SH-SY5Y (cell line): ENCODE measurements at regions not wholly inside any gene's neighbourhood (a gene's known extent, or its start where the extent isn't known, plus 50 kb on each side); places are given as distances from the start of the nearest gene placed in this dataset.

Experiments
- GATA2 ChIP-seq: IDR thresholded peaks from 2 replicates; pipeline ENCODE4 v1.6.1; 2011; ENCODE audit warnings: mild to moderate bottlenecking, low read depth, low read length
- GATA3 ChIP-seq: IDR thresholded peaks from 2 replicates; pipeline ENCODE4 v1.6.1; 2011; ENCODE audit warnings: low read depth, mild to moderate bottlenecking, low read length, moderate library complexity

DNA sequence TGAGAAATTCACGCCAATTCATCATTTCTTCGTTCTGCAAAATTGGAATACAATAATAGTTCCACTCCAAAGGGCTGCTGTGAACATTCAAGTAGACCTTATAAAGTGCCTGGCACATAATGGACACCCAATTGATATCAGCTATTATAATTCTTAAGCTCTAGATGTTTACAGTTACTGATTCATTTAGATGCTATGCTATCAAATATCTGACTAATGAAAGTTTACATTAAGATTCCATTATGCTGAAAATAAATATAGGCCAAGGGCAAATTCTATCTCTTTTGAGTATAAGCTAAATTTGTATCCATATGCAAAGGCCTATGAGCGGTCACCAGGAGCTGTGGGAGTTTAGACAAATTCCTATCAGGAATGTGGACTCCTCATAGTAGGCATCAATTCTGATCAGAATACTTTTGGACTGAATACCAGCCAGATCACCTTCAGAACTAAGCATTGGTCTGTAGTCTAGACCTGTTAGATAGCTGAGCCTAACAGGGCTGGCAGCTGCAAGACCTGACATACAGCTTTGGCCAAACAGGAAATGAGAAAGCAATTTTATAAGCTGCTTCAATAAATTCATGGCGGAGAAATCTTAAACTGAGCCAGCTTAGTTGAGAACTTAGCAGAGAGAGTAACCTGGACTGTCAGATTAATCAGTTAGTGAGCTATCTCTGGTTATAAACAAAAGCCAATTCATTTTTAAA is 384.3 kb upstream of the ACTRT1 start:
- no peak for TF ChIP-seq GATA2
- TF ChIP-seq GATA3 = no peak
